DND-41 (cell line): ENCODE measurements at regions not wholly inside any gene's neighbourhood (a gene's known extent, or its start where the extent isn't known, plus 50 kb on each side); places are given as distances from the start of the nearest gene placed in this dataset.

ENCODE experiments used
- ATAC-seq: fragments of 200-7000 bp; cut with Tn5 transposase; 3 replicates; pipeline ENCODE4 v1.9.1; 2021; ENCODE audit warnings: low read depth; ENCODE audit not compliant: insufficient read depth
- DNase-seq: peaks from one replicate; pipeline ENCODE4 v3.0.0-alpha.2; 2020
- H2AFZ ChIP-seq: 2 replicates; pipeline ENCODE4 v1.6.0; 2012; ENCODE audit warnings: low read depth, low read length
- H3K27ac ChIP-seq: 2 replicates; pipeline ENCODE4 v1.5.1; 2012; ENCODE audit warnings: low read length, inconsistent platforms
- H3K27me3 ChIP-seq: fragments of 200-600 bp; sonication (generic); 2 replicates; pipeline ENCODE4 v1.6.0; 2012; ENCODE audit warnings: low read length, mild to moderate bottlenecking, inconsistent platforms; ENCODE audit not compliant: insufficient read depth, poor library complexity
- H3K36me3 ChIP-seq: 2 replicates; pipeline ENCODE4 v1.5.1; 2012; ENCODE audit warnings: low read length, inconsistent platforms; ENCODE audit not compliant: insufficient read depth
- H3K4me1 ChIP-seq: 2 replicates; pipeline ENCODE4 v1.5.1; 2012; ENCODE audit warnings: mild to moderate bottlenecking, low read length; ENCODE audit not compliant: insufficient read depth
- H3K4me2 ChIP-seq: 2 replicates; pipeline ENCODE4 v1.6.0; 2012; ENCODE audit warnings: mild to moderate bottlenecking, moderate library complexity, low read length, inconsistent platforms; ENCODE audit not compliant: insufficient read depth
- H3K4me3 ChIP-seq, 2 experiments: fragments of 200-600 bp in 1 of 2; shearing (Covaris generic) in 1 of 2; 2 replicates each; pipeline ENCODE4 v1.5.1; 2012 to 2016; ENCODE audit warnings: inconsistent platforms in 2 of 2, low read length in 2 of 2, mild to moderate bottlenecking in 2 of 2, low read depth in 1 of 2, moderate library complexity in 1 of 2
- H3K79me2 ChIP-seq: 2 replicates; pipeline ENCODE4 v1.6.0; 2012; ENCODE audit warnings: low read length, inconsistent platforms; ENCODE audit not compliant: insufficient read depth
- H3K9ac ChIP-seq: 2 replicates; pipeline ENCODE4 v1.6.0; 2012; ENCODE audit warnings: low read depth, mild to moderate bottlenecking, inconsistent platforms, low read length, moderate library complexity
- H3K9me3 ChIP-seq: 2 replicates; pipeline ENCODE4 v1.5.1; 2012; ENCODE audit warnings: low read length, moderate library complexity, mild to moderate bottlenecking, inconsistent platforms; ENCODE audit not compliant: insufficient read depth, severe bottlenecking
- H4K20me1 ChIP-seq: 2 replicates; pipeline ENCODE4 v1.6.0; 2012; ENCODE audit warnings: low read length; ENCODE audit not compliant: insufficient read depth
- CTCF ChIP-seq: IDR thresholded peaks from 2 replicates; pipeline ENCODE4 v1.5.1; 2012; ENCODE audit warnings: borderline replicate concordance, low read length, moderate library complexity, mild to moderate bottlenecking; ENCODE audit not compliant: poor library complexity, severe bottlenecking; ENCODE audit errors: extremely low read depth
- EZH2 ChIP-seq: IDR thresholded peaks from 3 replicates; pipeline ENCODE4 v1.6.1; 2012; ENCODE audit warnings: borderline replicate concordance, low read depth, mild to moderate bottlenecking, moderate library complexity, low read length, inconsistent platforms; ENCODE audit not compliant: severe bottlenecking

GRCh38 chr17:77757561-77757898, 201.0 kb upstream of the TNRC6C start:
- DNase-seq (no peak), ATAC-seq (no peak)
- no peaks in the 10 kb centered on the region for H3K4me1 ChIP-seq
- no peak overlapping the region for H3K4me2 ChIP-seq
- no peaks in the 10 kb centered on the region for H3K9me3 ChIP-seq
- H3K27me3 ChIP-seq = no peaks in the 10 kb centered on the region
- no peaks in the 10 kb centered on the region for H3K36me3 ChIP-seq
- no peak overlapping the region for H3K9ac ChIP-seq
- no peaks in the 10 kb centered on the region for H3K79me2 ChIP-seq
- no peak overlapping the region for H3K4me3 ChIP-seq
- TF ChIP-seq CTCF (no peak), EZH2 (no peak)
- no peak overlapping the region for H2AFZ ChIP-seq
- H4K20me1 ChIP-seq = no peaks in the 10 kb centered on the region
- H3K27ac ChIP-seq = no peak overlapping the region

- no peaks in the 10 kb centered on the region for H4K20me1 ChIP-seq
- no peaks in the 10 kb centered on the region for H3K79me2 ChIP-seq
- no peak for DNase-seq
- H3K4me1 ChIP-seq = no peaks in the 10 kb centered on the region
- TF ChIP-seq CTCF (no peak), EZH2 (no peak)
- no peak overlapping the region for H2AFZ ChIP-seq
- H3K9ac ChIP-seq = no peak overlapping the region
- ATAC-seq = no peak
- H3K27me3 ChIP-seq = peaks cover 3% of the 10 kb centered on the region
- H3K9me3 ChIP-seq = no peaks in the 10 kb centered on the region
- H3K4me3 ChIP-seq = no peak overlapping the region
- H3K27ac ChIP-seq = no peak overlapping the region
- H3K36me3 ChIP-seq = no peaks in the 10 kb centered on the region
- H3K4me2 ChIP-seq = no peak overlapping the region
Measured at GRCh38 chr17:77763023-77763422, 195.5 kb upstream of the TNRC6C start.

GRCh38 chr17:77763575-77763974, 194.9 kb upstream of the TNRC6C start:
- H3K4me1 ChIP-seq = no peaks in the 10 kb centered on the region
- no peak overlapping the region for H3K4me3 ChIP-seq
- H3K9ac ChIP-seq = no peak overlapping the region
- H4K20me1 ChIP-seq = no peaks in the 10 kb centered on the region
- ATAC-seq (no peak), DNase-seq (no peak)
- no peaks in the 10 kb centered on the region for H3K9me3 ChIP-seq
- TF ChIP-seq EZH2 (no peak), CTCF (no peak)
- H3K27me3 ChIP-seq = peaks cover 3% of the 10 kb centered on the region
- H3K4me2 ChIP-seq = no peak overlapping the region
- H3K27ac ChIP-seq = no peak overlapping the region
- H2AFZ ChIP-seq = no peak overlapping the region
- H3K36me3 ChIP-seq = no peaks in the 10 kb centered on the region
- no peaks in the 10 kb centered on the region for H3K79me2 ChIP-seq

GRCh38 chr17:77765292-77765691, 193.2 kb upstream of the TNRC6C start:
- H3K9me3 ChIP-seq = no peaks in the 10 kb centered on the region
- no peaks in the 10 kb centered on the region for H3K36me3 ChIP-seq
- H3K4me3 ChIP-seq = no peak overlapping the region
- ATAC-seq (no peak), DNase-seq (no peak)
- H3K4me1 ChIP-seq = no peaks in the 10 kb centered on the region
- TF ChIP-seq EZH2 (no peak), CTCF (no peak)
- H4K20me1 ChIP-seq = no peaks in the 10 kb centered on the region
- no peak overlapping the region for H3K9ac ChIP-seq
- peaks cover 3% of the 10 kb centered on the region for H3K27me3 ChIP-seq
- no peaks in the 10 kb centered on the region for H3K79me2 ChIP-seq
- H2AFZ ChIP-seq = no peak overlapping the region
- no peak overlapping the region for H3K4me2 ChIP-seq
- no peak overlapping the region for H3K27ac ChIP-seq
